LHCN-M2 (cell line): ENCODE measurements at regions not wholly inside any gene's neighbourhood (a gene's known extent, or its start where the extent isn't known, plus 50 kb on each side); places are given as distances from the start of the nearest gene placed in this dataset.

Experiments
- DNase-seq: peaks from one replicate; pipeline ENCODE4 v3.0.0-alpha.2; 2012; ENCODE audit warnings: low read depth

DNA sequence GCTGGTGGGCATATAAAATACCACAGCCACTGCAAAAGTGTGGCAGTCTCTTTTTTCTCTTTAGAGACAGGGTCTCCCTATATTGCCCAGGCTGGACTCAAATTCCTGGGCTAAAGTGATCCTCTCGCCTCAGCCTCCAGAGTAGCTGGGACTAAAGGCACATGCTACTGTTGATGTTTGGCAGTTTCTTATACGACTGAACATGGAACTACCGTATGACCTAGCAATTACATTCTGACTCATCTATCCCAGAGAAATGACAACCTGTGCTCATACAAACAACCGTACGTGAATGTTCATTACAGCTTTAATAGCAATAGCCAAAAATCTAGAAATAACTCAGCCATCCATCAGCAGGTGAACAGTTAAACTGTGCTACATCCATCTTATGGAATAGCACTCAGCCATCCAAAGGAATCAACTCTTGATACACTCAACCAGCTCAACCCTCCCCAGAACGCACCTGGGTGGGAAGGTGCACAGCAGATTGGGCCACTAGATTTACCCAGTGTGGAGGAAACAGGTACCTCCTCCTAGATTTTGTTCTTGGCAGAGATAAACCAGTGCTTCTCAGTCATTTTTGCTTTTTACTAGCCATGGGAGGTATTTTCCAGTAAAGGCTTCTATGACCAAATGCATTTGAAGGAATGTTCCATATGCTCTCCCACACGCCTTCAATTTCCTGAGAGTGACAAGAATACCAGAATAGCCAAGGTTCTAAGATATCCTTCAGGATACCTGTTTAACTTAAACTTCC lies 130.5 kb downstream of the MED15 start:
- no peak for DNase-seq

DNA sequence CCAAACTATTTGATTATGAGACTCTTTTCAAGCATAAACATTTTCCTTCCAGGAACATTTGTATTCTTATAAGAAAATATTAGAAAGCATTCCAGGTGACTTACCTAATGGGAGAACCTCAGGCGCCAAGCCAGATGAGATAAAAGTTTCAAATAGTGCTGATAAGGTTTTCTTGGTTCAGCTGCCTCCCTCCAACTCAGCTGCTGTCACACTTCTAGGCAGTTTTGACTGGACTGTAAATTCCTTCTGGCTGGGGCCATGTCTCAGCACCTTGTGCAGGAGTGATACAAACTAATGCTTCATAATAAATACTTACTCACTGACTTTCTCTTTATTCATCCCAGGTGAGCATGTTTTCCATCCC lies 131.1 kb downstream of the MED15 start:
- DNase-seq = no peak

DNA sequence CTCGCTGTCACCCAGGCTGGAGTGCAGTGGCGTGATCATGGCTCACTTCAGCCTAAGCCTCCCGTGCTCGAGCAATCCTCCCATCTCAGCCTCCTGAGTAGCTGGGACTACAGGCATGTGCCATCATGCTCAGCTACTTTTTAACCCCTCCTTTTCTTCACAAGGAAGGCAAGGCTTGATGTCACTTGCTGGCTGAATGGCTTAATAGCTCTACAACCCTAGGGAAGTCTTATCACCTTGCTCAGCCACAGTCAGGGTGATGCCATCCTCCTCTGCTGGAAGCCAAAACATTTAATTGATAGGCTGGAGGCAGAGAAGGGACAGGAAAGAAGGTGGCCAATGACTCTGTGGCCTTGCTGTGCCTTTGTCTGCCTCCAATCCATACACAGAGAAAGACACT lies 131.9 kb downstream of the MED15 start:
- no peak for DNase-seq

DNA sequence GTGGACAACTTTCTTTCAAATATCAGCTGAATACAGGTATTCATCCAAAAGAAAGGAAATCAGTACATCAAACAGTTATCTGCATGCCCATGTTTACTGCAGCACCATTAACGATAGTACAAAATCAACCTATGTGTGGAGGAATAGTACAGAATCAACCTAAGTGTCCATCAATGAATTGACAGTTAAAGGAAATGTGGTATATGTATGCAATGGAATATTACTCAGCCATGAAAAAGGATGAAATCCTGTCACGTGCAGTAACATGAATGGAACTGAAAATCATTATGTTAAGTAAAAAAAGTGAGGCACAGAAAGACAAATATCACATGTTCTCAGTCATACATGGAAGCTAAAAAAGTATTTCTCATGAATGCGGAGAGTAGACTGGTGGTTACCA lies 132.3 kb downstream of the MED15 start:
- DNase-seq = no peak

DNA sequence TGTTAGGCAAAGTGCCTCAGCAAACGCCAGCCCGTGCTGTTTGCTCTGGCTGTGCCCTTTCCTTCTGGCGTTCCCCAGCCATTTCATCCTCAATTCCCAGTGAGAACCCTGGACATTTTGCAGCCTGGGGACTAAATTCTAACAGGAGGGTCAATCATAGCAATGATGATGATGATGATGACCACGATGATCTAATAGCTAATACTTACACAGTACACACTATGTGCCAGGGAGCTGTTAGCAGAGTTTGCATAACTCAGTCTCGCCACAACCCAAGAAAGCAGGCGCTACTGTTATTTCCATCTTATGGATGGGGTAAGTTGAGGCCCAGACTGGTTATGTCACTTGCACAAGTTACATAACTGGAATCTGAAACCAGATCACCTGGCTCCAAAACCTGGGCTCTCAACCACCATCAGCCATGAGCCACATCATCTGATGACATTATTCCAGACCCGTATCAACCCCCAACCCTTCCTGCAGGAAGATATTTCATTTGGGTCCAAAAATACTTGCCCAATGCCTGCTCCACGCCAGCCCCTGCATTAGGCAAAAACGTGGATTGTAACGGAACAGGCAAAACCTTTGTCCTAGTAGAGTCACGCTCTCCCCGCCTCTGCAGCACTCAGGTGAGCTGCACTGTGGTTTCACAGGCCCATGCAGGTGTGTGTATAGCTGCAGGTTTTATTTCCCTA lies 132.6 kb upstream of the SERPIND1 start:
- DNase-seq = no peak

DNA sequence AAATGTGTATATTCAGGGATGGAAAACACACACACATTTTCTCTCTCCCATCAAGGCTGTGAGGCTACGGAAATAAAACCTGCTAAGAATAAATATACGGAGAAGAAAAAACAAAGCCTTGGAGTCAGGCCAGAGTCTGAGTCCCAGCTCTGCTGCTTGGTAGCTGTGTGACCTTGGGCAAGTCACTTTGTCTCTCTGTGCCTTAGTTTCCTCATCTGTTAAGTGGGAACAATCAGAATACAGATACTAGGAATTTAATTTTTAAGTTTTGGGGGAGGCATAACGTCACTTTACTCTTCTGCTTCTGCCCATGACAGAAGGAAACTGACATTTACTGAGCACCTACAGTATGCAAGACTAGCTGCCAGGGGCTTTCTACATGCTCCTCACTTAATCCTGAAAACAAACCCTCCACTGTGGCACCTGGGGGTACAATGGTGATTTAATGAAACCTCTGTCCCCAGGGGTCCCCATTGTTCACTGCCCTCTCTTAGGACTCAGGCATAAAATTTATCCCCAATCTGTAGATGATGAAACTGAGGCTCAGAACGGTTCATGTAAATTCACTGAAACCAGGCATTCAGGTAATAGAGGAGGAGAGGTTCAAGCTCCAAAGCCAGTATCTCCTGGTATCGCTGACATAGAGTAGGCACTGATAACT lies 131.9 kb upstream of the SERPIND1 start:
- no peak for DNase-seq

DNA sequence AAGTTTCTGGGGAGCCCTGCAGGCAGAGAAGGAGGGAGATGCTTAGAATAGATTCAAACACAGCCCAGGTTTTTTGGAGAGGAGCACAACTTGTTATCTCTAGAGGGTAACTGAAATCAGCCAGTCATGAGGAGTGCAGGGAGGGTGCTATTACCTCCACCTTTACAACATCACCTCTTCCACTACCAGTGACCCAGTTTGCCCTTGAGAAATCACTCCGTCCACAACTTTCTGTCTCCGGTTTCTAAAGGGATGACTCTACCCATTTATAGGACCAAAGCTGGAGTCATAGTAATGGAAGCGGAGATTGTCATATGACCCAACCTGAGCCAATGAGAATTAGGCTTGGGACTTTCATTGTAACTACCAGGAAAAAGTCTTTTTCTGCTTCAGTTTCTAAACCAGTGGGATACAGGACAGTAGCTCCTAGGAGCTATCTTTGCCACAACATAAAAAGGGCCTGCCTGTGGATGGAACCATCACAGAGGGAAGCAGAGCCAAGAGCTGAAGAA lies 131.2 kb upstream of the SERPIND1 start:
- DNase-seq = no peak

DNA sequence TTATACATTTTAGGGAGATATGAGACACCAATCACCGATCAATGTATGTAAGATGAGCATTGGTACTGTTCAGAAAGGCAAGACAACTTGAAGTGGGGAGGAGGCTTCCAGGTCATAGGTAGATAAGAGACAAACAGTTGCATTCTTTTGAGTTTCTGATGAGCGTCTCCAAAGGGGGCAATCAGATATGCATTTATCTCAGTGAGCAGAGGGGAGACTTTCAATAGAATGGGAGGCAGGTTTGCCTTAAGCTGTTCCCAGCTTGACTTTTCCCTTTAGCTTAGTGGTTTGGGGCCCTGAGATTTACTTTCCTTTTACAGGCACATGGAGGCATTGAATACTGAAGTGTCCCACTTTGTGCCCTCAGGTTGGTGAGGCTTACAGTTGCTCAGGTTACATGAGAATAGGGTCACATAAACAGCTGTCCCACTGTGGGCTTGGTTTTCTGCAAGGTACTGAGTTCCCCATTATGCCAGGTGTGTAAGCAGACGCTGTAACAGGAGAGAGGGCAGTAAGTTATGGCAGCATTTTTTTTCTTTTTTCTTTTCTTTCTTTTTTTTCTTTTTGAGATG lies 129.8 kb upstream of the SERPIND1 start:
- DNase-seq = no peak

DNA sequence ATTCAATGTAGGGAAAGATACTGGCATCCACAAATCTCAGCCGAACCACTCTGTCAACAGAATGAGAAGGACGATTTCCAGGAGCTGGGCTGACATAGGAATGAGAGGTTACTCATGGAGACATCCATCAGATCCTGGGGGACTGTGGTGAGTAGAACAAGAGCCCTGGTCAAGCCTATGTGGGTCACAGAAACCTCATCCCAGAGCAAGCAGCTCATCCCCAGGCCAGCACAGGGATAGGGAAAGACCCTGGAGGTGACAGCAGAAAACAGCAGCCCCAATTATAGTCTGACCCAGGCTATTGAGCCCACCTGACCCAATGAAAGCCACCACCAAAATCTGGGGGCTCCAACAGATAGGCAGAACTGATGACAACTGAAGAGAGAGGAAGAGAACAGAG lies 128.0 kb upstream of the SERPIND1 start:
- DNase-seq = no peak

DNA sequence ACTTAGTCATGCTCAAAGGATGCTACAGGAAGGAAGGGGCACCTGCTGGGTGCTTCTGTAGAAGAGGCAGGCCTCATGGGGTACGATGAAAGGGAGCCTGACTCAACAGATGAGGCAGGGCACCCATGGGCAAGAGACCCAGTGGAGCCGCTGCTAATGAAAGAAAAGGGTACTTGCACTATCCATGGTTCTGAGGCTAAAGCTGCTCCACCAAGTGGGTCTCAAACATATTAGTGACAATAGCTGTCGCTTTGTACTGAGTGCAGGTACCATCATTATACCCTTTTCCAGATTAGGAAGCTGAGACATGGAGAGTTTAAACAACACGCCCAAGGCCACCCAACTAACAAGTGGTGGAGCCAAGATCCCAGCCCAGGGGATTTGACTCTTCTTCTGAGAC lies 127.5 kb upstream of the SERPIND1 start:
- no peak for DNase-seq

DNA sequence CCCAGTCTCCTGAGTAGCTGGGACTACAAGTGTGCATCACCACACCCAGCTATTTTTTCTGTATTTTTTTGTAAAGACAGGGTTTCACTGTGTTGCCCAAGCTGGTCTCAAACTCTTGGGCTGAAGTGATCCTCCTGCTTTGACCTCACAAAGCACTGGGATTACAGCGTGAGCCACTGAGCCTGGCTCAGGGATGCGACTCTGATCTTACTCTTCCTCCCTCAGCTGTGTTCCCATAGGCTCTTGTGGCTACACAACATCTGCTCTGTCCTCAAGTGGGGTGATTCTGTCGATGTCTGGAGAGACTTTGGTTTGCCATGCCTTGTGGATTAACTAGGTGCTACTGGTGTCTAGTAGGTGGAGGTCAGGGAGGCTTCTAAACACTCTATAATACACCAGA lies 127.0 kb upstream of the SERPIND1 start:
- DNase-seq = no peak

DNA sequence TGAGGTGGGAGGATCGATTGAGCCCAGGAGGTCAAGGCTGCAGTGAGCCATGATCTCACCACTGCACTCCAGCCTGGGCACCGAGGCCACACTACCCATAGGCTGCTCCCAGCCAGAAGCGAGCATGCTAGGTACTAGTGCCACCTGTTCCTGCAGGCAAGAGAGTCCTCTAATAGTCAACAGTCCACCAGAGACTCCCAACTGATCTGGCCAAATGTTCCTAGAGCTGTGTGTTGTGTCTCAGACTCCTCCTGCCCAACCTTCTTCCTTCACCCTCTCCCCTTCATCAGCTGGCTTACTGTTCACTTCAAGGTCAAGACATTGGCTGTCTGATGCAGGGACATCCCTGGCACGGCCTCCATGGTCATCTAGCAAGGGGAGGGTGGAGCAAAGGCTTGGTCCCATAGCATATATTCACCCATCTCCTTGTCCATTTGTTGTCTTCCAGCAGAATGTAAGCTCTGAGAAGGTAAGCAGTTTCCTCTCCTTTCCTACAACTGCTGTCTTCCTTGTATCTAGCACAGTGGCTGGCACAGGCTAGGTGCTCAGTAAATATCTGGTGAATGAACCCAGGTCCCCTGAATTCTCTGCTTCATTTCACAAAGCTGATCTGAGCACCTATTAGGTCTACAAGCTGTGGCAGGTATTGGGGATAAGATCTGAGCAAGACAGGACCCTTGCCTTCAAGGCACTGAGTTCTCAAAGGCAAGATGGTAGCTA lies 126.2 kb upstream of the SERPIND1 start:
- DNase-seq = no peak

DNA sequence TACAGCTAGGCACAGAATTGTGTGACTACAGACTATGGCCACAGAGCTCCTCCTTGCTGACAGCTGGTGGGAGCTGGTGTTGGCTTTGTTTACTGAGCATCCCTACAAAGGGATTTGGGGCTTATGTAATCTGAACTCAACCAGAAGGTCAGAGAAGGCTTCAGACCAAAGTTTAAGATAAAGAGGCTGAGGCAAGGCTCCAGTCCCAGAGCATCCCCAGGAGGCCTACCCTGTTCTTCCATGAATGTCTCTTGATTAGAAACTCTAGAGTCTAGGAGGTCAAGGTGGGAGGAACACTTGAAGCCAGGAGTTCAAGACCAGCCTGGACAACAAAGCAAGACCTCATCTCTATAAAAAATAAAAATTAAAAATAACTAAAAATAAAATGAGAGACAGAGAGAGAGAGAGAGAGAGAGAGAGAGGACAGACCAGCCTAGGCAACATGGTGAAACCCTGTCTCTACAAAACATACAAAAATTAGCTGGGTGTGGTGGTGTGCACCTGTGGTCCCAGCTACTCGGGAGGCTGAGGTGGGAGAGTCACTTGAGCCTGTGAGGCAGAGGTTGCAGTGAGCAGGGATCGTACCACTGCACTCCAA lies 125.5 kb upstream of the SERPIND1 start:
- no peak for DNase-seq

DNA sequence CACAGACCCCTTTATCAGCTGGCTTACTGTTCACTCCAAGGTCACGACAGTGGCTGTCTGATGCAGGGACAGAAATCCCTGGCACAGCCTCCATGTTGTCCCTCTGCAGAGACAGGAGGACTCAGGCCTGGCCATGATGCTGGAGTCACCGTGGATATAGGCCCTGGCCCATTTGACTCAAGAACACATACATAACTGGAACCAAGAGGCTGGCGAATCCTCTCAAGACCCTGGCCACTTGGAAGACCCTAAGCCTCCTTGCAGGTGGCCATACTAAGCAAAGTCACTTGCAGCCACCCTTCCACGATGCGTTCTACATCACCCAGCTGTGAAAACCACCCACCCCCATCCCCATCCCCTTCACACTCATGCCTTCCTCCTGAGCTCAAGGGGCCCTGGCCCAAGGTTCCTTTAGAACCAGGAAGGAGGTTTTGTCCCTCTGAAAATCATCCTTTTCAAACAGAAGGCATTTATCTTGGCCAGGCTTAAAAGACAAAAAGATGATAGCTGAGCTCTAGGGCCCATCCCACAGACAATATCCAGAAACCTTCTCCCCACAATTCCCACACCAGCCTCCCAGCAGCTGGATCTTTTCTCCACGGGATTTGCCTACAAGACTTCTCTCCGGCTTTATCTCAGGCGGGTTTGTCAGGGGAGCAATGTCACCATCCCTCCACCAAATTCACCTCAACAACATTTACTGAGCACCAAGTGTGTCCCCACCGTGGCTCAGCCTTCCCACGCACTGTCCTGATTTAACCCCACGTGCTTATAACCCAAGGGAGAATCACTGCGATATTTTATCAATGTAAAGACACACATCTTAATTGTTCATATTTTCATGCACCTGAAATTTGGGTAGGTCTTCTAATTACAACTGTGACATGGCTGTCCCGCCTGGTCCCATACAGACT lies 123.4 kb upstream of the SERPIND1 start:
- DNase-seq = no peak

DNA sequence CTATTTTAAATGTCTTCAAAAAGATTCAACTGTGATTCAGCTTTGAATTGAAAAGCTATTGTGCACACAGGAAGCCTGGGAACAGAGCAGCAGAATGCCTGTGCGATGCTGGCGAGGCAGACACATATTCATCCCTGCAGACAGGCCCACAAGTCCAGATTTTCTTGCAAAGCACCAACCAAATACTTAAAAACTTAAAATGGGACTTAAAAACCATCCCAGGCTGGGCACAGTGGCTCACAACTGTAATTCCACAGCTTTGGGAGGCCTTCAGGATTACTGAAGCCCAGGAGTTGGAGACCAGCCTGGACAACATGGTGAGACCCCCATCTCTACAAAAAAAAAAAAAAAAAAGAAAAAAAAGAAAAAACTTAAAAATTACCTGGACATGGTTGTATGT lies 122.6 kb upstream of the SERPIND1 start:
- DNase-seq = no peak

DNA sequence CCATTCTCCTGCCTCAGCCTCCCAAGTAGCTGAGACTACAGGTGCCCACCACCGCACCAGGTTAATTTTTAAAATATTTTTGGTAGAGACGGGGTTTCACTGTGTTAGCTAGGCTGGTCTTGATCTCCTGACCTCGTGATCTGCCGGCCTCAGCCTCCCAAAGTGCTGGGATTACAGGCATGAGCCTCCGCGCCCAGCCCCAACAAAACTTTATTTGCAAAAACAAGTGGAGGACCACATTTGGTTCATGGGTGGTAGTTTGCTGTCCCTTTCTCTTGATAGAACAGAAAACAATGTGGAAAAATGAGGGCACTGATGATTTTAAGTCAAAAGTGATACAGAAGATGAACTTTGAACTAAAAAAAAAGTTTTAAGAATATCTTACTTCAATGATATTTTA lies 121.8 kb upstream of the SERPIND1 start:
- DNase-seq = no peak

DNA sequence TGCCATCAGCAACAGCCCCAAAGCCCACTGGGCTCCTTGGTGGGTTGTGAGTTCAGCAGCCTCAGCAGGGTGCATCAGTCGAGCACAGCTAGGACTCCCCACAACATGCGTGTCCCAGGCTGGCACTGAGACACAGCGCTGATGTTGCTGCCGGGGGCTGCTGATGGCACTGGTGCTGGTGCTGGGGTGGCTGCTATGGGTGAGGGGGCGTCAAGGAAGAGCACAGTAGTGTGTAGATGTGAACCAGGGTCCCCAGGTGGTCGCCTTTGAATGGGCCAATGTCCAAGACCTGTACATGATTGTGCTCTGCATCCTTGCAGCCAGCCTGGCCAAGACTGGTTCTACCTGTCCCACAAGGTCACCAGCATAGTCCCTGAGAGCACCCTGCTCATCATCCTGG lies 121.3 kb upstream of the SERPIND1 start:
- no peak for DNase-seq

DNA sequence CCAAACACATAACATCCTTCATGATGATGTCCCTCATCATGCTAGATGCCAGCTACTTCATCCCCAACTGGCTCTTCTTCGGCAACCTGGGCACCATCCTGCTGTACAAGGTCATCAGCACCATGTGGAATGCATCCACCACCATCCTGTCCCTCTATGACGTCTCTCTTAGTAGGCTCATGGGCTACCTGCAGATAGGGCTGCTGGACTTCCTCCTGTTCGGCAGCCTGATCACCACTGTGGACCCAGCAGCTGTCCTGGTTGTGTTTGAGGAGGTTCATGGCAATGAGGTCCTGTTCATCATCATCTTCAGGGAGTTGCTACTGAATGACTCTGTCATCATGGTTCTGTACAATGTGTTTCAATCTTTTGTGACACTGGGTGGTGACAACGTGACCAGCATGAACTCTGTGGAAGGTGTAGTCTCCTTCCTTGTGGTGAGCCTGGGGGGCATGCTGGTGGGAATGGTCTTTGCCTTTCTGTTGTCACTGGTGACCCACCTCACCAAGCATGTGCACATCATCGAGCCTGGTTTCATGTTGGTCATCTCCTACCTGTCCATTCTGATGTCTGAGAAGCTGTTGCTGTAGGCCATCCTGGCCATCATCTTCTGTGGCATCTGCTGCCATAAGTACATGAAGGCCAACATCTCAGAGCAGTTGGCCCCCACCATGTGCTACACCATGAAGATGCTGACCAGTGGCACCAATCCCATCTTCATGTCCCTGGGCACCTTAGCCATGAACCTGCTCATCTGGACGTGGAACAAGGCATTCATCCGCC lies 120.7 kb upstream of the SERPIND1 start:
- no peak for DNase-seq

DNA sequence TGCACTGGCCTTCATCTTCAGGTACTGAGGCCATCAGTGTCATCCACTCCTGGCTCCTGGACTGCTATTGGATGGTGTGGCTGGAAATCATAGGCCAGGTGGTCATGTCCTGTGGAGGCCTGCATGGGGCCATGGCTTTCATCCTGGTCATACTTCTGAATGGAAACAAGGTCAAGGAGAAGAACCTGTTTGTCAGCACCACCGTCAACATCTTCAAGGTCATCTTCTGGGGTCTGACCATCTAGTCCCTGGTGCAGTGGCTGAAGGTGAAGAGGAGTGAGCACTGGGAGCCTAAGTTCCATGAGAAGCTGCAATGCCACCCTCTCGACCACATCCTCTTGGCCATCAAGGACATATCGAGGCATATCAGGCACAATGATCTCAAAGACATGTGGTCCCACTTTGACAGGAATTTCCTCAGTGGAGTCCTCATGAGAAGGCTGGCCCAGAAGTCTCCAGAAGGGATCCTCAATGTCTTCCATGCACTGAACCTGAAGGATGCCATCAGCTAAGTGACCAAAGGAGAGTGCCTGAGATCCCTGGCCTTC lies 120.0 kb upstream of the SERPIND1 start:
- DNase-seq = no peak
